Neuronal stem cell (in vitro differentiated cells): ENCODE measurements at regions not wholly inside any gene's neighbourhood (a gene's known extent, or its start where the extent isn't known, plus 50 kb on each side); places are given as distances from the start of the nearest gene placed in this dataset.

Source experiments
- DNase-seq: peaks from one replicate; pipeline ENCODE4 v3.0.0-alpha.2; 2013; ENCODE audit warnings: low spot score
- H2AFZ ChIP-seq: one replicate; pipeline ENCODE4 v1.6.1; 2013; ENCODE audit warnings: mild to moderate bottlenecking, low read length, inconsistent platforms
- H2AK5ac ChIP-seq: 2 replicates; pipeline ENCODE4 v1.6.1; 2013; ENCODE audit warnings: low read depth, mild to moderate bottlenecking, inconsistent platforms, low read length, moderate library complexity, mixed read lengths
- H2BK120ac ChIP-seq: 2 replicates; pipeline ENCODE4 v1.6.1; 2013; ENCODE audit warnings: low read depth, mild to moderate bottlenecking, inconsistent platforms, low read length, moderate library complexity, mixed read lengths
- H2BK12ac ChIP-seq: one replicate; pipeline ENCODE4 v1.6.1; 2013; ENCODE audit warnings: low read length, inconsistent platforms
- H2BK15ac ChIP-seq: 2 replicates; pipeline ENCODE4 v1.6.1; 2013; ENCODE audit warnings: mild to moderate bottlenecking, low read length, inconsistent platforms, mixed read lengths
- H2BK5ac ChIP-seq: one replicate; pipeline ENCODE4 v1.6.1; 2013; ENCODE audit warnings: inconsistent platforms, mild to moderate bottlenecking, low read length, moderate library complexity
- H3K14ac ChIP-seq: one replicate; pipeline ENCODE4 v1.6.1; 2013; ENCODE audit warnings: low read length, inconsistent platforms
- H3K18ac ChIP-seq: 2 replicates; pipeline ENCODE4 v1.6.1; 2013; ENCODE audit warnings: low read length, inconsistent platforms
- H3K23ac ChIP-seq: 2 replicates; pipeline ENCODE4 v1.6.1; 2013; ENCODE audit warnings: low read depth, mild to moderate bottlenecking, mixed read lengths, low read length, inconsistent platforms; ENCODE audit not compliant: poor library complexity
- H3K27ac ChIP-seq: replicated peaks from 3 replicates; pipeline ENCODE4 v1.5.1; 2013; ENCODE audit warnings: low read length, inconsistent platforms
- H3K27me3 ChIP-seq, 3 experiments: 2 replicates each; pipeline ENCODE4 v1.6.1; 2013; ENCODE audit warnings: low read length in 3 of 3, mild to moderate bottlenecking in 2 of 3, inconsistent platforms in 1 of 3, low read depth in 1 of 3, mixed read lengths in 1 of 3, moderate library complexity in 1 of 3; ENCODE audit not compliant: control insufficient read depth in 3 of 3, insufficient read depth in 3 of 3
- H3K36me3 ChIP-seq, 2 donors: replicated peaks in 1 of 2; 2 replicates each; pipeline ENCODE4 v1.6.1; 2013; ENCODE audit warnings: low read length in 2 of 2; ENCODE audit not compliant: control insufficient read depth in 2 of 2, insufficient read depth in 2 of 2
- H3K4ac ChIP-seq: 2 replicates; pipeline ENCODE4 v1.6.1; 2013; ENCODE audit warnings: inconsistent platforms, mild to moderate bottlenecking, low read length, moderate library complexity
- H3K4me1 ChIP-seq, 2 donors: 1 replicate in 1 of 2; 2 replicates in 1 of 2; pipeline ENCODE4 v1.6.1; 2013; ENCODE audit warnings: low read length in 2 of 2, low read depth in 1 of 2; ENCODE audit not compliant: control insufficient read depth in 2 of 2, insufficient read depth in 1 of 2
- H3K4me2 ChIP-seq: one replicate; pipeline ENCODE4 v1.6.1; 2013; ENCODE audit warnings: mild to moderate bottlenecking, low read length, inconsistent platforms; ENCODE audit not compliant: insufficient read depth, poor library complexity, severe bottlenecking
- H3K4me3 ChIP-seq, 2 donors: 2 replicates each; pipeline ENCODE4 v1.5.1; 2013; ENCODE audit warnings: low read length in 2 of 2, mild to moderate bottlenecking in 2 of 2, inconsistent platforms in 1 of 2, moderate library complexity in 1 of 2
- H3K79me1 ChIP-seq: one replicate; pipeline ENCODE4 v1.6.1; 2013; ENCODE audit warnings: low read depth, mild to moderate bottlenecking, inconsistent platforms, low read length, moderate library complexity
- H3K9ac ChIP-seq: one replicate; pipeline ENCODE4 v1.6.1; 2013; ENCODE audit warnings: mild to moderate bottlenecking, low read depth, low read length, inconsistent platforms; ENCODE audit not compliant: poor library complexity
- H3K9me3 ChIP-seq, 2 donors: replicated peaks in 1 of 2; 2 replicates each; pipeline versions ENCODE3 to v1.6.1; 2013; ENCODE audit warnings: low read length in 2 of 2, mild to moderate bottlenecking in 2 of 2, inconsistent platforms in 1 of 2, low read depth in 1 of 2, mixed read lengths in 1 of 2, moderate library complexity in 1 of 2; ENCODE audit not compliant: control insufficient read depth in 2 of 2, insufficient read depth in 1 of 2
- H4K8ac ChIP-seq: one replicate; pipeline ENCODE4 v1.6.1; 2013; ENCODE audit warnings: low read depth, mild to moderate bottlenecking, inconsistent platforms, low read length, moderate library complexity
- H4K91ac ChIP-seq: one replicate; pipeline ENCODE4 v1.6.1; 2013; ENCODE audit warnings: low read length, low read depth, mild to moderate bottlenecking, inconsistent platforms; ENCODE audit not compliant: poor library complexity
- WGBS, 2 donors: extraction: QIAGEN DNeasy Blood & Tissue Kit; methylation state at CpG; one replicate each; pipeline ENCODE4 v1.1.7; 2013; ENCODE audit warnings: missing lambda C conversion rate in 2 of 2, mixed read lengths in 1 of 2; ENCODE audit not compliant: insufficient read length in 2 of 2, insufficient replicate concordance in 1 of 2; ENCODE audit errors: extremely low coverage in 2 of 2; 5-methylcytosine and 5-hydroxymethylcytosine counted together

DNA sequence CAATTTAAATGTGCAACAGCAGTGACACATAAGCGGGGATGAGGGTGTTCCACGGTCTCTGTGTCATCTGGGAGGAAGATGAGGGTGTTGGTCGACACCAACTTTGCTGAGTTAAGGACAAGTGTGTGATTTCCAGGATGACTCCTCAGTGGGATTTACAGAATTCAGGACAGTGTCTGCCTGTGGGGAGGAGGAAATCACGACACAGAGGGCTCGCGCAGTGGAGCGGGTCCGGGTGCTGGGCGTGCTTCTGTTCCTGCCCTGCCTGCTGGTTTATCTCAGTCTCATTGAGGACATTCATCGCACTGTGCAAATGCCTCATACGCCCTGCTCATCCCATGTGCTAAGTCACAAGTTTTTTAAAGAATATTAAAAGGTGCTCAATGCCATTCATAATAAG lies 73.7 kb upstream of the ADAMTS2 start:
- Histone ChIP-seq H3K4me3 (no peak overlapping the region), H3K27ac (no peak overlapping the region), H3K36me3 (no peaks in the 10 kb centered on the region), H3K79me1 (no peaks in the 10 kb centered on the region), H2AK5ac (no peak overlapping the region), H3K9ac (no peak overlapping the region), H3K27me3 (no peaks in the 10 kb centered on the region), H2BK120ac (no peak overlapping the region), H3K9me3 (no peaks in the 10 kb centered on the region), H3K18ac (no peak overlapping the region), H4K91ac (no peak overlapping the region), H4K8ac (no peak overlapping the region), H2BK15ac (no peak overlapping the region), H3K4me1 (peaks cover 1 to 8% of the 10 kb centered on the region in 2 donors), H2AFZ (no peak overlapping the region), H3K14ac (no peak overlapping the region), H3K23ac (no peak overlapping the region), H2BK5ac (no peak overlapping the region), H2BK12ac (no peak overlapping the region), H3K4ac (no peak overlapping the region), H3K4me2 (no peak overlapping the region)
- DNase-seq, result no peak
- WGBS, 2 donors, result no CpG with 5 or more reads among the region's 11 CpGs

DNA sequence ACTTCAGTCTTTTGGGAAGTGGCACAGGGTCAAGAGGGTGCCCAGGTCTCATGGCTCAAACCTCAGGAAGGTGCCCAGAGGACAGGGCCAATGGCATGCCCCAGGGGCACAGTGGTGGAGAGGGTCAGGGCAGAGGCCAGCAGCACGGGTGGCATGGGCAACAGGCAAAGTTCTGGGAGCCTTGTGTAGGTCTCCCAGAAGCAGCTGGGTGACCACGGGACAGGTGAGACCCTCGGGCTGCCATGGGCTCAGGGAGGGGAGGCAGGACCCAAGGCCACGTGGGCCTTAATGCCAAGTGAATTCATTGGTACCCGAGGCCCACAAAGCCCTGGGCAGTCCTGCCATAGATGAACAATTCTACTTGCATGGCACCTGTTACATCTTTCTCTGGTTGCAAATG lies 72.4 kb upstream of the ADAMTS2 start:
- Histone ChIP-seq H3K18ac (peak overlapping the region; percentile 4), H3K9me3 (no peaks in the 10 kb centered on the region), H2BK15ac (no peak overlapping the region), H3K27me3 (no peaks in the 10 kb centered on the region), H3K23ac (no peak overlapping the region), H3K9ac (no peak overlapping the region), H3K4me3 (peak overlapping the region in 1 of 2 donors; percentile 44), H3K79me1 (no peaks in the 10 kb centered on the region), H3K36me3 (no peaks in the 10 kb centered on the region), H2BK12ac (no peak overlapping the region), H3K27ac (no peak overlapping the region), H3K4ac (no peak overlapping the region), H2BK120ac (no peak overlapping the region), H2BK5ac (no peak overlapping the region), H4K91ac (no peak overlapping the region), H2AFZ (no peak overlapping the region), H3K4me2 (no peak overlapping the region), H4K8ac (no peak overlapping the region), H2AK5ac (no peak overlapping the region), H3K4me1 (peaks cover 1 to 8% of the 10 kb centered on the region in 2 donors), H3K14ac (no peak overlapping the region)
- no CpG with 5 or more reads among the region's 5 CpGs for WGBS, 2 donors
- no peak for DNase-seq

DNA sequence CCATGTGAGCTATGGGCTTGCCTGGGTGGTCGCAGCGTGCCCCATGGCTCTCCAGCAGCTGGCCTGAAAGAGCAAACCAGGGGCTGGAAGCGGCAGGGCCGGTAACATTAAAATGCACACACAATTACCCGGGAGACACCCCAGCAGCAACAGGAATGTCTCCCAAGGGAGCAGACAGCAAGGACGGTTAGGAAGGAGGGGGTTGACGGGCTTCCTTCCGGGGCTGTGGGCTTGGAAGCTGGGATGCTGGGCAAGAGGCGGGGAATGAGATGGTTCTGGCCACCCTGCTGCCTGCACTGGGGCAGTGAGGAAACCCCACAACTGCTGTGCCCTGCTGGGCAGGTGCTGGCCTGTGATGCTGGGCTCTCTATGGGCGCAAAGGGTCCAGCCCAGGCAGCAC lies 71.8 kb upstream of the ADAMTS2 start:
- H3K9me3 ChIP-seq, result no peaks in the 10 kb centered on the region
- H2BK5ac ChIP-seq, result no peak overlapping the region
- no peak for DNase-seq
- no peak overlapping the region for H2BK15ac ChIP-seq
- H2AK5ac ChIP-seq, result no peak overlapping the region
- no peak overlapping the region for H2BK120ac ChIP-seq
- H2BK12ac ChIP-seq, result no peak overlapping the region
- no peak overlapping the region for H3K14ac ChIP-seq
- H3K18ac ChIP-seq, result peak overlapping the region; percentile 53
- H3K79me1 ChIP-seq, result no peaks in the 10 kb centered on the region
- H2AFZ ChIP-seq, result peak overlapping the region; percentile 81
- no peak overlapping the region for H3K4me2 ChIP-seq
- H3K27me3 ChIP-seq, result no peaks in the 10 kb centered on the region
- no peak overlapping the region for H3K4me3 ChIP-seq
- WGBS, 2 donors, result no CpG with 5 or more reads among the region's 10 CpGs
- H3K4me1 ChIP-seq, result peaks cover 1 to 8% of the 10 kb centered on the region in 2 donors
- no peak overlapping the region for H3K23ac ChIP-seq
- no peak overlapping the region for H4K91ac ChIP-seq
- no peak overlapping the region for H3K27ac ChIP-seq
- H3K4ac ChIP-seq, result no peak overlapping the region
- H4K8ac ChIP-seq, result no peak overlapping the region
- no peaks in the 10 kb centered on the region for H3K36me3 ChIP-seq
- H3K9ac ChIP-seq, result no peak overlapping the region

DNA sequence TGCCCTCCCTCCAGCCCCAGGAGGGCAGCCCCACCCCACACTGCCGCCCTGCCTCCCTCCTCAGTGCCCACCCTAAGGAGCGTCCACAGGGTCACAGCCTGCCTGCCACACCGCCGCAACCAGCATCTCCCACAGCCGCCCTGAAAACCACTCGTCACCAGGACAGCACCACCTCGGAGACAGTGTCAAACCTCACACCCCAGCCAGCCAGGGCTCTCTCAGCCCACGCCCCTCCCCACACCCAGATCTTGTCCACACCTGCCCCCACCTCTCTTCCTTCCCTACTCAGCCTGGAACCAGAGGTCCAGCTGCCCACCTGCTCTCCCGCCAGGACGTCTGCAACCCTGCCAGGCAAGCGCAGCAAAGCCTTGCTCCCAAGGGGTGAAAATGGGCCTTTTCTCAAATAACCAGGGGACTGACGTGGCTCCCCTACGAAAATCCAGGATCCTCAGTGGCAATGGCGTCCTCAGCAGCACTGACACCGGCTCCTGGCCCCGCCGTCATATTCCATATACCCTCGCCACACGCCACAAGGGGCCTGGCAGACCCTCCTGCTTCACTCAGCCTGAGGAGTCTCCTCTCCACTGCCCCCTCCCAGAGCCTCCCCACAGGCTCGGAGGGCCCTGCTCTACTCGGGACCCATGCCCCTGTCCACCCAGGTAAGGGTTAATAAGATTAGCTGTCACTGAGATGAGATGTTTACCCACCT lies 71.0 kb upstream of the ADAMTS2 start:
- peak overlapping the region in 1 of 2 donors; percentile 13 for H3K4me3 ChIP-seq
- peak overlapping the region; percentile 71 for H3K14ac ChIP-seq
- H3K9ac ChIP-seq, result peak overlapping the region; percentile 38
- no peak overlapping the region for H3K4me2 ChIP-seq
- no peak overlapping the region for H2BK5ac ChIP-seq
- H3K4ac ChIP-seq, result no peak overlapping the region
- no peak overlapping the region for H4K8ac ChIP-seq
- no peak for DNase-seq
- no peaks in the 10 kb centered on the region for H3K27me3 ChIP-seq
- peak overlapping the region; percentile 72 for H3K18ac ChIP-seq
- H3K4me1 ChIP-seq, result peaks cover 1 to 8% of the 10 kb centered on the region in 2 donors
- no CpG with 5 or more reads among the region's 21 CpGs for WGBS, 2 donors
- no peak overlapping the region for H2BK12ac ChIP-seq
- H2AK5ac ChIP-seq, result peak overlapping the region; percentile 46
- H2BK120ac ChIP-seq, result no peak overlapping the region
- H2BK15ac ChIP-seq, result peak overlapping the region; percentile 27
- no peaks in the 10 kb centered on the region for H3K79me1 ChIP-seq
- no peaks in the 10 kb centered on the region for H3K36me3 ChIP-seq
- no peak overlapping the region for H3K23ac ChIP-seq
- H4K91ac ChIP-seq, result no peak overlapping the region
- H3K9me3 ChIP-seq, result no peaks in the 10 kb centered on the region
- H3K27ac ChIP-seq, result no peak overlapping the region
- no peak overlapping the region for H2AFZ ChIP-seq
